ENCODE measurements at regions not wholly inside any gene's neighbourhood (a gene's known extent, or its start where the extent isn't known, plus 50 kb on each side); places are given as distances from the start of the nearest gene placed in this dataset.

- DNase-seq (ENCODE audit: low spot score) (no peak), ATAC-seq (no peak), FAIRE-seq (no peak)
- H3K9ac ChIP-seq (ENCODE audit: insufficient read depth, low read depth, low read length) = no peak overlapping the region
- intact Hi-C loops (cut with micrococcal nuclease; ENCODE audit: unreplicated experiment) (loop anchor here (5.0 kb wide), 1 partner anchor 36 kb away; no protein-coding TSS in a partner anchor), in situ Hi-C loops (cut with HindIII; ENCODE audit: extremely low pct_ligation_motif_present, low pct_unique_long_range_greater_than_20kb) (no loop called here)
- WGBS (ENCODE audit: low lambda C conversion rate) = 90% methylated on average over 5 of the region's 5 CpGs
- peaks cover 4% of the 10 kb centered on the region for H3K79me2 ChIP-seq (ENCODE audit: insufficient read depth, low read length)
- CTCF ChIA-PET (ENCODE audit: low intra/inter-chr PET ratio, low total read pairs) = no interaction called here
- no peak overlapping the region for H3K4me3 ChIP-seq (replicated peaks in 1 of 3; ENCODE audit: insufficient read depth in 1 of 3, low read depth in 2 of 3, low read length in 3 of 3)
- no TSS peak for BruUV-seq (replicated peaks)
- no peak overlapping the region for H3K4me2 ChIP-seq (ENCODE audit: low read depth, low read length)
- H3K27ac ChIP-seq (ENCODE audit: extremely low read length, insufficient read depth, low read length) = no peak overlapping the region
- H3K4me1 ChIP-seq (ENCODE audit: insufficient read depth, low read length) = peaks cover 100% of the 10 kb centered on the region
- POLR2A ChIA-PET = no interaction called here
- H3K36me3 ChIP-seq (replicated peaks in 1 of 2; ENCODE audit: control insufficient read depth in 1 of 2, insufficient read depth in 2 of 2, low read length in 2 of 2) = no peaks in the 10 kb centered on the region
- no peaks in the 10 kb centered on the region for H3K27me3 ChIP-seq (ENCODE audit: control insufficient read depth in 1 of 2, insufficient read depth in 2 of 2, low read length in 2 of 2)
- TF ChIP-seq ZBTB33 (CRISPR knock-in tag; IDR thresholded peaks at IDR 0.05) (0 out of 2 replicates have a peak, but pooled peaks have one; percentile 24), MTERF4 (CRISPR knock-in tag; IDR thresholded peaks at IDR 0.05) (no peak)
- H2AFZ ChIP-seq (ENCODE audit: low read length) = no peak overlapping the region
- no peaks in the 10 kb centered on the region for H3K9me3 ChIP-seq (ENCODE audit: low read length)
- no peaks in the 10 kb centered on the region for H4K20me1 ChIP-seq (ENCODE audit: insufficient read depth, low read length)
Measured at GRCh38 chr1:43043695-43044094, 85.0 kb upstream of the SLC2A1 start.

- intact Hi-C loops (cut with micrococcal nuclease; ENCODE audit: unreplicated experiment) = loop anchor here (5.0 kb wide), 1 partner anchor 36 kb away; no protein-coding TSS in a partner anchor
- Histone ChIP-seq H3K27me3 (ENCODE audit: control insufficient read depth in 1 of 2, insufficient read depth in 2 of 2, low read length in 2 of 2) (no peaks in the 10 kb centered on the region), H3K4me1 (ENCODE audit: insufficient read depth, low read length) (peaks cover 100% of the 10 kb centered on the region), H3K4me2 (ENCODE audit: low read depth, low read length) (no peak overlapping the region), H3K79me2 (ENCODE audit: insufficient read depth, low read length) (peaks cover 5% of the 10 kb centered on the region), H3K4me3 (replicated peaks in 1 of 3; ENCODE audit: insufficient read depth in 1 of 3, low read depth in 2 of 3, low read length in 3 of 3) (no peak overlapping the region), H3K27ac (ENCODE audit: extremely low read length, insufficient read depth, low read length) (no peak overlapping the region), H3K9ac (ENCODE audit: insufficient read depth, low read depth, low read length) (no peak overlapping the region), H3K36me3 (replicated peaks in 1 of 2; ENCODE audit: control insufficient read depth in 1 of 2, insufficient read depth in 2 of 2, low read length in 2 of 2) (no peaks in the 10 kb centered on the region), H4K20me1 (ENCODE audit: insufficient read depth, low read length) (no peaks in the 10 kb centered on the region), H3K9me3 (ENCODE audit: low read length) (no peaks in the 10 kb centered on the region), H2AFZ (ENCODE audit: low read length) (no peak overlapping the region)
- no TSS peak for BruUV-seq (replicated peaks)
- WGBS (ENCODE audit: low lambda C conversion rate) = 84% methylated on average over 3 of the region's 3 CpGs
- in situ Hi-C loops (cut with HindIII; ENCODE audit: extremely low pct_ligation_motif_present, low pct_unique_long_range_greater_than_20kb) = no loop called here
- TF ChIP-seq GATAD1 (CRISPR knock-in tag; IDR thresholded peaks at IDR 0.05) = no peak
- ATAC-seq (no peak), FAIRE-seq (no peak), DNase-seq (ENCODE audit: low spot score) (no peak)
- POLR2A ChIA-PET = no interaction called here
- CTCF ChIA-PET (ENCODE audit: low intra/inter-chr PET ratio, low total read pairs) = no interaction called here
Measured at GRCh38 chr1:43042773-43043457, 84.2 kb upstream of the SLC2A1 start.

All from HepG2 (cell line).